ENCODE measurements at regions not wholly inside any gene's neighbourhood (a gene's known extent, or its start where the extent isn't known, plus 50 kb on each side); places are given as distances from the start of the nearest gene placed in this dataset.
"Not testable (repeated sequence)": the region's sequence is repeated elsewhere in the genome, so short reads cannot be mapped to it uniquely, and the experiment has no call there.

GRCh38 chr2:89177004-89177403 is 485.5 kb downstream of the RPIA start:
- H3K9ac ChIP-seq (ENCODE audit: control insufficient read depth, insufficient read depth, low read length); H3K27me3 ChIP-seq (replicated peaks in 1 of 2; ENCODE audit: control insufficient read depth in 2 of 2, insufficient read depth in 2 of 2, low read length in 1 of 2); CTCF ChIA-PET; in situ Hi-C loops (cut with MboI); H3K36me3 ChIP-seq (ENCODE audit: control insufficient read depth in 2 of 2, insufficient read depth in 2 of 2, low read length in 1 of 2); H3K4me1 ChIP-seq (ENCODE audit: control insufficient read depth, insufficient read depth, low read length); intact Hi-C loops (cut with micrococcal nuclease; ENCODE audit: unreplicated experiment); FAIRE-seq; H3K79me2 ChIP-seq (ENCODE audit: control insufficient read depth, insufficient read depth, low read length); SMC1A ChIA-PET (ENCODE audit: uncharacterized antibody, unreplicated experiment); POLR2A ChIA-PET; H3K9me3 ChIP-seq (replicated peaks; ENCODE audit: control insufficient read depth, insufficient read depth, low read length); DNase-seq (ENCODE audit: low read depth, low spot score); ATAC-seq; H2AFZ ChIP-seq (ENCODE audit: control insufficient read depth, low read depth, low read length); BruUV-seq (replicated peaks); H4K20me1 ChIP-seq (ENCODE audit: control insufficient read depth, insufficient read depth); H3K27ac ChIP-seq (ENCODE audit: control insufficient read depth, insufficient read depth); RAD21 ChIA-PET (ENCODE audit: unreplicated experiment); H3K4me2 ChIP-seq (ENCODE audit: control insufficient read depth, insufficient read depth); H3K4me3 ChIP-seq: not testable (repeated sequence)

GRCh38 chr2:89182221-89182620 is 490.7 kb downstream of the RPIA start:
- H4K20me1 ChIP-seq (ENCODE audit: control insufficient read depth, insufficient read depth); H3K9me3 ChIP-seq (replicated peaks; ENCODE audit: control insufficient read depth, insufficient read depth, low read length); CTCF ChIA-PET; POLR2A ChIA-PET; H3K79me2 ChIP-seq (ENCODE audit: control insufficient read depth, insufficient read depth, low read length); H3K9ac ChIP-seq (ENCODE audit: control insufficient read depth, insufficient read depth, low read length); H3K27me3 ChIP-seq (replicated peaks in 1 of 2; ENCODE audit: control insufficient read depth in 2 of 2, insufficient read depth in 2 of 2, low read length in 1 of 2); BruUV-seq (replicated peaks); in situ Hi-C loops (cut with MboI); H3K4me3 ChIP-seq; ATAC-seq; H2AFZ ChIP-seq (ENCODE audit: control insufficient read depth, low read depth, low read length); RAD21 ChIA-PET (ENCODE audit: unreplicated experiment); DNase-seq (ENCODE audit: low read depth, low spot score); H3K4me1 ChIP-seq (ENCODE audit: control insufficient read depth, insufficient read depth, low read length); intact Hi-C loops (cut with micrococcal nuclease; ENCODE audit: unreplicated experiment); H3K36me3 ChIP-seq (ENCODE audit: control insufficient read depth in 2 of 2, insufficient read depth in 2 of 2, low read length in 1 of 2); SMC1A ChIA-PET (ENCODE audit: uncharacterized antibody, unreplicated experiment); H3K27ac ChIP-seq (ENCODE audit: control insufficient read depth, insufficient read depth); FAIRE-seq; H3K4me2 ChIP-seq (ENCODE audit: control insufficient read depth, insufficient read depth): not testable (repeated sequence)
- WGBS (ENCODE audit: insufficient coverage, insufficient replicate concordance, low lambda C conversion rate, missing lambda C conversion rate) = 69% methylated on average over 4 of the region's 4 CpGs

GRCh38 chr2:89184746-89185145 is 493.3 kb downstream of the RPIA start:
- H3K4me1 ChIP-seq (ENCODE audit: control insufficient read depth, insufficient read depth, low read length); H4K20me1 ChIP-seq (ENCODE audit: control insufficient read depth, insufficient read depth); H3K36me3 ChIP-seq (ENCODE audit: control insufficient read depth in 2 of 2, insufficient read depth in 2 of 2, low read length in 1 of 2); H3K27me3 ChIP-seq (replicated peaks in 1 of 2; ENCODE audit: control insufficient read depth in 2 of 2, insufficient read depth in 2 of 2, low read length in 1 of 2); H3K27ac ChIP-seq (ENCODE audit: control insufficient read depth, insufficient read depth); H3K9me3 ChIP-seq (replicated peaks; ENCODE audit: control insufficient read depth, insufficient read depth, low read length); SMC1A ChIA-PET (ENCODE audit: uncharacterized antibody, unreplicated experiment); H3K79me2 ChIP-seq (ENCODE audit: control insufficient read depth, insufficient read depth, low read length); intact Hi-C loops (cut with micrococcal nuclease; ENCODE audit: unreplicated experiment); CTCF ChIA-PET; ATAC-seq; H2AFZ ChIP-seq (ENCODE audit: control insufficient read depth, low read depth, low read length); H3K4me2 ChIP-seq (ENCODE audit: control insufficient read depth, insufficient read depth); in situ Hi-C loops (cut with MboI); H3K9ac ChIP-seq (ENCODE audit: control insufficient read depth, insufficient read depth, low read length); BruUV-seq (replicated peaks); DNase-seq (ENCODE audit: low read depth, low spot score); RAD21 ChIA-PET (ENCODE audit: unreplicated experiment); H3K4me3 ChIP-seq; POLR2A ChIA-PET: not testable (repeated sequence)
- 0% methylated on average over 1 of the region's 1 CpG for WGBS (ENCODE audit: insufficient coverage, insufficient replicate concordance, low lambda C conversion rate, missing lambda C conversion rate)
- FAIRE-seq = peak; percentile 72

GRCh38 chr2:89195636-89196251 is 504.3 kb downstream of the RPIA start:
- H3K27me3 ChIP-seq (replicated peaks in 1 of 2; ENCODE audit: control insufficient read depth in 2 of 2, insufficient read depth in 2 of 2, low read length in 1 of 2); H2AFZ ChIP-seq (ENCODE audit: control insufficient read depth, low read depth, low read length); H3K4me3 ChIP-seq; BruUV-seq (replicated peaks); FAIRE-seq; SMC1A ChIA-PET (ENCODE audit: uncharacterized antibody, unreplicated experiment); CTCF ChIA-PET; ATAC-seq; intact Hi-C loops (cut with micrococcal nuclease; ENCODE audit: unreplicated experiment); H3K27ac ChIP-seq (ENCODE audit: control insufficient read depth, insufficient read depth); H3K79me2 ChIP-seq (ENCODE audit: control insufficient read depth, insufficient read depth, low read length); DNase-seq (ENCODE audit: low read depth, low spot score); RAD21 ChIA-PET (ENCODE audit: unreplicated experiment); H3K9ac ChIP-seq (ENCODE audit: control insufficient read depth, insufficient read depth, low read length); in situ Hi-C loops (cut with MboI); POLR2A ChIA-PET; H3K4me1 ChIP-seq (ENCODE audit: control insufficient read depth, insufficient read depth, low read length); H3K4me2 ChIP-seq (ENCODE audit: control insufficient read depth, insufficient read depth); H3K9me3 ChIP-seq (replicated peaks; ENCODE audit: control insufficient read depth, insufficient read depth, low read length); H4K20me1 ChIP-seq (ENCODE audit: control insufficient read depth, insufficient read depth); H3K36me3 ChIP-seq (ENCODE audit: control insufficient read depth in 2 of 2, insufficient read depth in 2 of 2, low read length in 1 of 2): not testable (repeated sequence)
- WGBS (ENCODE audit: insufficient coverage, insufficient replicate concordance, low lambda C conversion rate, missing lambda C conversion rate) = 0% methylated on average over 3 of the region's 4 CpGs
